Ishikawa (cell line): ENCODE measurements at regions not wholly inside any gene's neighbourhood (a gene's known extent, or its start where the extent isn't known, plus 50 kb on each side); places are given as distances from the start of the nearest gene placed in this dataset.
A peak's percentile ranks its signal among the peaks of the same experiment; 100 is the strongest.

Experiments used
- CEBPB ChIP-seq: IDR thresholded peaks from 2 replicates; pipeline ENCODE4 v1.6.1; 2012
- EP300 ChIP-seq: IDR thresholded peaks from 2 replicates; pipeline ENCODE4 v1.6.1; 2012; ENCODE audit warnings: borderline replicate concordance
- FOXM1 ChIP-seq: IDR thresholded peaks from 2 replicates; pipeline ENCODE4 v1.6.1; 2012; ENCODE audit warnings: low read depth, borderline replicate concordance
- NFIC ChIP-seq: IDR thresholded peaks from 2 replicates; pipeline ENCODE4 v1.6.1; 2012
- RAD21 ChIP-seq: IDR thresholded peaks from 2 replicates; pipeline ENCODE4 v1.6.1; 2012; ENCODE audit warnings: low read depth
- TCF12 ChIP-seq: IDR thresholded peaks from 2 replicates; pipeline ENCODE4 v1.6.1; 2012; ENCODE audit warnings: low read depth
- TEAD4 ChIP-seq: IDR thresholded peaks from 2 replicates; pipeline ENCODE4 v1.6.1; 2012
- YY1 ChIP-seq: IDR thresholded peaks from 2 replicates; pipeline ENCODE4 v1.6.1; 2012; ENCODE audit warnings: low read depth
- ZBTB7A ChIP-seq: IDR thresholded peaks from 2 replicates; pipeline ENCODE4 v1.6.1; 2012; ENCODE audit warnings: low read depth

- TF ChIP-seq RAD21 = peak; percentile 82
Observed at GRCh38 chr21:5220468-5220867, 5300.9 kb upstream of the TPTE start.

- TF ChIP-seq CEBPB (peak; percentile 42; the same call in 1 of the 2 replicates), FOXM1 (0 out of 2 replicates have a peak, but pooled peaks have one; percentile 40), NFIC (peak; percentile 85), YY1 (peak; percentile 62), EP300 (peak; percentile 91), TCF12 (peak; percentile 90), ZBTB7A (0 out of 2 replicates have a peak, but pooled peaks have one; percentile 42), TEAD4 (peak; percentile 95)
Observed at GRCh38 chr21:5231261-5231660, 5290.1 kb upstream of the TPTE start.
